ENCODE measurements at regions not wholly inside any gene's neighbourhood (a gene's known extent, or its start where the extent isn't known, plus 50 kb on each side); places are given as distances from the start of the nearest gene placed in this dataset.

DNA sequence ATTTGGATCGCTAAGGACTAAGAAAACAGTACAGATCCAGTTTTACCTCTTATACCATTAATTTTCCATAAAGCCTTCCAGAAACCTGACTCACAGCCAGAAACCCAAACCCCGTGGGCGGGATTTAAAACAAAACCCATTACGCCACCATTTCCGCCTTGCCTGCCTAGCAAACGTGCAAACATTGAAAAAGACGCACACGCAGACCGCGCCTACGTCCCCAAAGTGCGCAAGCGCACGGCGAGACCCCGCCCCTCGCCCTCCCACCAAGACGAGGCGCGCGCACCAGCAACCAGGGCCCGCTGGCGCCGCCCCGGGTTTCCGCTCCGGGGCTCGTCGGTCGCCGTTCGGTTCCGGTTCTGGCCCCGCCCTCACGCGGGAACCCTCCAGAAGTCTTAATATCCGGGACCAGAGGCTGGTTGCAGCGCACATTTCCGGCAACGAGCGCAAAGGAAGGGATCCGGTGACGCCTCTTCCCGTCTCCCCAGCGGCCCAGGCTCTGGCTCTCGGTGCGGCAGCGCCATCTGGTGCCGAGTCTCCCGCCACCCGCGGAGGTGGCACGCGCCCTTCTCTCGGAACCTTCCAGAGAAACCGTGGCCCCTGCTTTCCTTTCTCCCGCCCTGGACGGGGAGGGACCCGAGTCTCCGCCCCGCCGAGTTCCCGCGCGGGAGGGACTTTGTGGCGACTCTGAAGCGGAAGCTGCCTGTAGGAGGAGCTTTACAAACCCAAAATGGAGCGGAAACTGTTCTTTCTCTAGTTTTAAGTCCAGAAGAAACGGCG, 256.9 kb upstream of the STARD13 start (continued):
- TF ChIP-seq KAT7 (CRISPR knock-in tag; IDR thresholded peaks at IDR 0.05; ENCODE audit: borderline replicate concordance) (no peak), FOXK1 (CRISPR knock-in tag; IDR thresholded peaks at IDR 0.05) (peak; percentile 68; the same call in 1 of the 2 replicates), ZNF232 (CRISPR knock-in tag; IDR thresholded peaks at IDR 0.05) (peak; percentile 42)
- TF ChIP-seq, protein P1, sequence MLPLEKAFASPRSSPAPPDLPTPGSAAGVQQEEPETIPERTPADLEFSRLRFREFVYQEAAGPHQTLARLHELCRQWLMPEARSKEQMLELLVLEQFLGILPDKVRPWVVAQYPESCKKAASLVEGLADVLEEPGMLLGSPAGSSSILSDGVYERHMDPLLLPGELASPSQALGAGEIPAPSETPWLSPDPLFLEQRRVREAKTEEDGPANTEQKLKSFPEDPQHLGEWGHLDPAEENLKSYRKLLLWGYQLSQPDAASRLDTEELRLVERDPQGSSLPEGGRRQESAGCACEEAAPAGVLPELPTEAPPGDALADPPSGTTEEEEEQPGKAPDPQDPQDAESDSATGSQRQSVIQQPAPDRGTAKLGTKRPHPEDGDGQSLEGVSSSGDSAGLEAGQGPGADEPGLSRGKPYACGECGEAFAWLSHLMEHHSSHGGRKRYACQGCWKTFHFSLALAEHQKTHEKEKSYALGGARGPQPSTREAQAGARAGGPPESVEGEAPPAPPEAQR (CRISPR knock-in tag; IDR thresholded peaks at IDR 0.05), result no peak
- TF ChIP-seq, protein P2, sequence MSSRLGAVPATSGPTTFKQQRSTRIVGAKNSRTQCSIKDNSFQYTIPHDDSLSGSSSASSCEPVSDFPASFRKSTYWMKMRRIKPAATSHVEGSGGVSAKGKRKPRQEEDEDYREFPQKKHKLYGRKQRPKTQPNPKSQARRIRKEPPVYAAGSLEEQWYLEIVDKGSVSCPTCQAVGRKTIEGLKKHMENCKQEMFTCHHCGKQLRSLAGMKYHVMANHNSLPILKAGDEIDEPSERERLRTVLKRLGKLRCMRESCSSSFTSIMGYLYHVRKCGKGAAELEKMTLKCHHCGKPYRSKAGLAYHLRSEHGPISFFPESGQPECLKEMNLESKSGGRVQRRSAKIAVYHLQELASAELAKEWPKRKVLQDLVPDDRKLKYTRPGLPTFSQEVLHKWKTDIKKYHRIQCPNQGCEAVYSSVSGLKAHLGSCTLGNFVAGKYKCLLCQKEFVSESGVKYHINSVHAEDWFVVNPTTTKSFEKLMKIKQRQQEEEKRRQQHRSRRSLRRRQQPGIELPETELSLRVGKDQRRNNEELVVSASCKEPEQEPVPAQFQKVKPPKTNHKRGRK (CRISPR knock-in tag; IDR thresholded peaks at IDR 0.05; ENCODE audit: borderline replicate concordance), result no peak
- TF ChIP-seq, protein P3, sequence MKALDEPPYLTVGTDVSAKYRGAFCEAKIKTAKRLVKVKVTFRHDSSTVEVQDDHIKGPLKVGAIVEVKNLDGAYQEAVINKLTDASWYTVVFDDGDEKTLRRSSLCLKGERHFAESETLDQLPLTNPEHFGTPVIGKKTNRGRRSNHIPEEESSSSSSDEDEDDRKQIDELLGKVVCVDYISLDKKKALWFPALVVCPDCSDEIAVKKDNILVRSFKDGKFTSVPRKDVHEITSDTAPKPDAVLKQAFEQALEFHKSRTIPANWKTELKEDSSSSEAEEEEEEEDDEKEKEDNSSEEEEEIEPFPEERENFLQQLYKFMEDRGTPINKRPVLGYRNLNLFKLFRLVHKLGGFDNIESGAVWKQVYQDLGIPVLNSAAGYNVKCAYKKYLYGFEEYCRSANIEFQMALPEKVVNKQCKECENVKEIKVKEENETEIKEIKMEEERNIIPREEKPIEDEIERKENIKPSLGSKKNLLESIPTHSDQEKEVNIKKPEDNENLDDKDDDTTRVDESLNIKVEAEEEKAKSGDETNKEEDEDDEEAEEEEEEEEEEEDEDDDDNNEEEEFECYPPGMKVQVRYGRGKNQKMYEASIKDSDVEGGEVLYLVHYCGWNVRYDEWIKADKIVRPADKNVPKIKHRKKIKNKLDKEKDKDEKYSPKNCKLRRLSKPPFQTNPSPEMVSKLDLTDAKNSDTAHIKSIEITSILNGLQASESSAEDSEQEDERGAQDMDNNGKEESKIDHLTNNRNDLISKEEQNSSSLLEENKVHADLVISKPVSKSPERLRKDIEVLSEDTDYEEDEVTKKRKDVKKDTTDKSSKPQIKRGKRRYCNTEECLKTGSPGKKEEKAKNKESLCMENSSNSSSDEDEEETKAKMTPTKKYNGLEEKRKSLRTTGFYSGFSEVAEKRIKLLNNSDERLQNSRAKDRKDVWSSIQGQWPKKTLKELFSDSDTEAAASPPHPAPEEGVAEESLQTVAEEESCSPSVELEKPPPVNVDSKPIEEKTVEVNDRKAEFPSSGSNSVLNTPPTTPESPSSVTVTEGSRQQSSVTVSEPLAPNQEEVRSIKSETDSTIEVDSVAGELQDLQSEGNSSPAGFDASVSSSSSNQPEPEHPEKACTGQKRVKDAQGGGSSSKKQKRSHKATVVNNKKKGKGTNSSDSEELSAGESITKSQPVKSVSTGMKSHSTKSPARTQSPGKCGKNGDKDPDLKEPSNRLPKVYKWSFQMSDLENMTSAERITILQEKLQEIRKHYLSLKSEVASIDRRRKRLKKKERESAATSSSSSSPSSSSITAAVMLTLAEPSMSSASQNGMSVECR (CRISPR knock-in tag; IDR thresholded peaks at IDR 0.05; ENCODE audit: borderline replicate concordance), result 0 out of 2 replicates have a peak, but pooled peaks have one; percentile 23

DNA sequence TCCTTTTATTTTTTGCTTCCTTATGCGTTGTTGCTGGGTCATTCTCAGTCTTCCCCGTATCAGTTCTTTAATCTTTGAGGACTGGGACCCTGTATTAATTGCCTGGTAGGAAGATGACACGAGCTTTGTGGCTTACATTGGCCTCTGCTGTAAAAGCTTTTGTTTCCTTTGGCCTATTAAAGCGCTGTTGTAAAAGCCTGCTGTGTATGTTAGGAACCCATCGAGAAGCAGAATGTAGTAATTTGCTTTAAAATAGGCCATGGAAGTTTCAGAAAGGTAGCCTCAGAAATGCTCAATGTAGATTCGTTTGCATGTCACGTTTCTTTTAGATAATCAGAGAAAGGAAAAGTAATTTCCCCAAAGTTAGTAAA, 257.5 kb upstream of the STARD13 start:
- H3K4me3 Mint-ChIP-seq, result peak overlapping the region; percentile 87
- H3K27me3 Mint-ChIP-seq (ENCODE audit: low read depth), result no peaks in the 10 kb centered on the region
- CTCF ChIA-PET, result interaction anchor here (0.7 to 1.7 kb wide), 22 partner anchors 11 to 956 kb away, joined by 3 to 12 read pairs (median 4); partner anchors contain the start of gene STARD13
- H3K9me3 Mint-ChIP-seq, result no peaks in the 10 kb centered on the region
- DNase-seq (ENCODE audit: low spot score) (no peak), ATAC-seq (peak; percentile 25)
- H3K4me1 Mint-ChIP-seq, result peaks cover 53% of the 10 kb centered on the region
- TF ChIP-seq TEAD4 (CRISPR knock-in tag; IDR thresholded peaks at IDR 0.05) (no peak), ZNF671 (CRISPR knock-in tag; IDR thresholded peaks at IDR 0.05) (no peak), GABPB1 (CRISPR knock-in tag; IDR thresholded peaks at IDR 0.05) (no peak)
- TF ChIP-seq, protein P4, sequence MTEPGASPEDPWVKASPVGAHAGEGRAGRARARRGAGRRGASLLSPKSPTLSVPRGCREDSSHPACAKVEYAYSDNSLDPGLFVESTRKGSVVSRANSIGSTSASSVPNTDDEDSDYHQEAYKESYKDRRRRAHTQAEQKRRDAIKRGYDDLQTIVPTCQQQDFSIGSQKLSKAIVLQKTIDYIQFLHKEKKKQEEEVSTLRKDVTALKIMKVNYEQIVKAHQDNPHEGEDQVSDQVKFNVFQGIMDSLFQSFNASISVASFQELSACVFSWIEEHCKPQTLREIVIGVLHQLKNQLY (CRISPR knock-in tag; IDR thresholded peaks at IDR 0.05), result no peak
- TF ChIP-seq, protein P5, sequence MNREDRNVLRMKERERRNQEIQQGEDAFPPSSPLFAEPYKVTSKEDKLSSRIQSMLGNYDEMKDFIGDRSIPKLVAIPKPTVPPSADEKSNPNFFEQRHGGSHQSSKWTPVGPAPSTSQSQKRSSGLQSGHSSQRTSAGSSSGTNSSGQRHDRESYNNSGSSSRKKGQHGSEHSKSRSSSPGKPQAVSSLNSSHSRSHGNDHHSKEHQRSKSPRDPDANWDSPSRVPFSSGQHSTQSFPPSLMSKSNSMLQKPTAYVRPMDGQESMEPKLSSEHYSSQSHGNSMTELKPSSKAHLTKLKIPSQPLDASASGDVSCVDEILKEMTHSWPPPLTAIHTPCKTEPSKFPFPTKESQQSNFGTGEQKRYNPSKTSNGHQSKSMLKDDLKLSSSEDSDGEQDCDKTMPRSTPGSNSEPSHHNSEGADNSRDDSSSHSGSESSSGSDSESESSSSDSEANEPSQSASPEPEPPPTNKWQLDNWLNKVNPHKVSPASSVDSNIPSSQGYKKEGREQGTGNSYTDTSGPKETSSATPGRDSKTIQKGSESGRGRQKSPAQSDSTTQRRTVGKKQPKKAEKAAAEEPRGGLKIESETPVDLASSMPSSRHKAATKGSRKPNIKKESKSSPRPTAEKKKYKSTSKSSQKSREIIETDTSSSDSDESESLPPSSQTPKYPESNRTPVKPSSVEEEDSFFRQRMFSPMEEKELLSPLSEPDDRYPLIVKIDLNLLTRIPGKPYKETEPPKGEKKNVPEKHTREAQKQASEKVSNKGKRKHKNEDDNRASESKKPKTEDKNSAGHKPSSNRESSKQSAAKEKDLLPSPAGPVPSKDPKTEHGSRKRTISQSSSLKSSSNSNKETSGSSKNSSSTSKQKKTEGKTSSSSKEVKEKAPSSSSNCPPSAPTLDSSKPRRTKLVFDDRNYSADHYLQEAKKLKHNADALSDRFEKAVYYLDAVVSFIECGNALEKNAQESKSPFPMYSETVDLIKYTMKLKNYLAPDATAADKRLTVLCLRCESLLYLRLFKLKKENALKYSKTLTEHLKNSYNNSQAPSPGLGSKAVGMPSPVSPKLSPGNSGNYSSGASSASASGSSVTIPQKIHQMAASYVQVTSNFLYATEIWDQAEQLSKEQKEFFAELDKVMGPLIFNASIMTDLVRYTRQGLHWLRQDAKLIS (CRISPR knock-in tag; IDR thresholded peaks at IDR 0.05; ENCODE audit: borderline replicate concordance), result no peak
- TF ChIP-seq, protein P6, sequence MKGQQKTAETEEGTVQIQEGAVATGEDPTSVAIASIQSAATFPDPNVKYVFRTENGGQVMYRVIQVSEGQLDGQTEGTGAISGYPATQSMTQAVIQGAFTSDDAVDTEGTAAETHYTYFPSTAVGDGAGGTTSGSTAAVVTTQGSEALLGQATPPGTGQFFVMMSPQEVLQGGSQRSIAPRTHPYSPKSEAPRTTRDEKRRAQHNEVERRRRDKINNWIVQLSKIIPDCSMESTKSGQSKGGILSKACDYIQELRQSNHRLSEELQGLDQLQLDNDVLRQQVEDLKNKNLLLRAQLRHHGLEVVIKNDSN (CRISPR knock-in tag; IDR thresholded peaks at IDR 0.05), result 0 out of 2 replicates have a peak, but pooled peaks have one; percentile 16
- TF ChIP-seq, protein P7, sequence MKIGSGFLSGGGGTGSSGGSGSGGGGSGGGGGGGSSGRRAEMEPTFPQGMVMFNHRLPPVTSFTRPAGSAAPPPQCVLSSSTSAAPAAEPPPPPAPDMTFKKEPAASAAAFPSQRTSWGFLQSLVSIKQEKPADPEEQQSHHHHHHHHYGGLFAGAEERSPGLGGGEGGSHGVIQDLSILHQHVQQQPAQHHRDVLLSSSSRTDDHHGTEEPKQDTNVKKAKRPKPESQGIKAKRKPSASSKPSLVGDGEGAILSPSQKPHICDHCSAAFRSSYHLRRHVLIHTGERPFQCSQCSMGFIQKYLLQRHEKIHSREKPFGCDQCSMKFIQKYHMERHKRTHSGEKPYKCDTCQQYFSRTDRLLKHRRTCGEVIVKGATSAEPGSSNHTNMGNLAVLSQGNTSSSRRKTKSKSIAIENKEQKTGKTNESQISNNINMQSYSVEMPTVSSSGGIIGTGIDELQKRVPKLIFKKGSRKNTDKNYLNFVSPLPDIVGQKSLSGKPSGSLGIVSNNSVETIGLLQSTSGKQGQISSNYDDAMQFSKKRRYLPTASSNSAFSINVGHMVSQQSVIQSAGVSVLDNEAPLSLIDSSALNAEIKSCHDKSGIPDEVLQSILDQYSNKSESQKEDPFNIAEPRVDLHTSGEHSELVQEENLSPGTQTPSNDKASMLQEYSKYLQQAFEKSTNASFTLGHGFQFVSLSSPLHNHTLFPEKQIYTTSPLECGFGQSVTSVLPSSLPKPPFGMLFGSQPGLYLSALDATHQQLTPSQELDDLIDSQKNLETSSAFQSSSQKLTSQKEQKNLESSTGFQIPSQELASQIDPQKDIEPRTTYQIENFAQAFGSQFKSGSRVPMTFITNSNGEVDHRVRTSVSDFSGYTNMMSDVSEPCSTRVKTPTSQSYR (CRISPR knock-in tag; IDR thresholded peaks at IDR 0.05), result no peak
- TF ChIP-seq, protein P8, sequence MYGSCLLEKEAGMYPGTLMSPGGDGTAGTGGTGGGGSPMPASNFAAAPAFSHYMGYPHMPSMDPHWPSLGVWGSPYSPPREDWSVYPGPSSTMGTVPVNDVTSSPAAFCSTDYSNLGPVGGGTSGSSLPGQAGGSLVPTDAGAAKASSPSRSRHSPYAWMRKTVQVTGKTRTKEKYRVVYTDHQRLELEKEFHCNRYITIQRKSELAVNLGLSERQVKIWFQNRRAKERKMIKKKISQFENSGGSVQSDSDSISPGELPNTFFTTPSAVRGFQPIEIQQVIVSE (CRISPR knock-in tag; IDR thresholded peaks at IDR 0.05; ENCODE audit: borderline replicate concordance), result no peak
- H3K36me3 Mint-ChIP-seq, result no peaks in the 10 kb centered on the region
- peak overlapping the region; percentile 98 for H3K27ac Mint-ChIP-seq
- POLR2A ChIA-PET, result interaction anchor here (0.8 to 1.4 kb wide), 3 partner anchors 31 to 957 kb away, joined by 3 read pairs; partner anchors contain the start of gene PDS5B
